GM18498 (cell line): ENCODE measurements at regions not wholly inside any gene's neighbourhood (a gene's known extent, or its start where the extent isn't known, plus 50 kb on each side); places are given as distances from the start of the nearest gene placed in this dataset.
"Not testable (repeated sequence)": the region's sequence is repeated elsewhere in the genome, so short reads cannot be mapped to it uniquely, and the experiment has no call there.

Experiments
- ATAC-seq: cut with Tn5 transposase; IDR thresholded peaks from one replicate; pipeline ENCODE4 v1.9.1; 2021; ENCODE audit warnings: mild to moderate bottlenecking, moderate library complexity; ENCODE audit not compliant: unreplicated experiment

GRCh38 chr1:238950017-238950416, 436.4 kb upstream of the CHRM3 start:
- no peak for ATAC-seq

DNA sequence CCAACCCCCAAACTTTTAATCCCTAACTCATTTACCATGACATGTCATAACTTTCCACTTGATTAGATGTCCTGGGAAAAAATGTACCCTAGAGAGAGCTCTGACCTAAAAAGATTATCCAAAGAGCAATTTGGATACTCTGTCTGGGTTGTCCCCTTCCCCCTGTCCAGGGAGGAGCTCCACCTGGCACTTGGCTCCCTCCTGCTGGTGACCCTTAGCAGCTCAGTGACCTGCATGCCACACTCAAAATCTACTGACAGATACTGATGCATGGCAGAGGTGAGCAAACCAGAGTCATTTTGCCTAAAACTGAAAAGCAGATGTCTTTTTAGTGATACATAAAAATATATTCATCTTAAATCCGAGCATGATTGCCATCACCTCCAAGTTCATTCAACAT, 442.3 kb upstream of the CHRM3 start:
- no peak for ATAC-seq

GRCh38 chr1:238927899-238928298, 458.5 kb upstream of the CHRM3 start:
- ATAC-seq, result no peak

GRCh38 chr1:238916828-238917227, 469.5 kb upstream of the CHRM3 start:
- ATAC-seq, result no peak

GRCh38 chr1:238914346-238914745, 472.0 kb upstream of the CHRM3 start:
- no peak for ATAC-seq

- no peak for ATAC-seq
Measured at GRCh38 chr1:238913210-238913609, 473.2 kb upstream of the CHRM3 start.

DNA sequence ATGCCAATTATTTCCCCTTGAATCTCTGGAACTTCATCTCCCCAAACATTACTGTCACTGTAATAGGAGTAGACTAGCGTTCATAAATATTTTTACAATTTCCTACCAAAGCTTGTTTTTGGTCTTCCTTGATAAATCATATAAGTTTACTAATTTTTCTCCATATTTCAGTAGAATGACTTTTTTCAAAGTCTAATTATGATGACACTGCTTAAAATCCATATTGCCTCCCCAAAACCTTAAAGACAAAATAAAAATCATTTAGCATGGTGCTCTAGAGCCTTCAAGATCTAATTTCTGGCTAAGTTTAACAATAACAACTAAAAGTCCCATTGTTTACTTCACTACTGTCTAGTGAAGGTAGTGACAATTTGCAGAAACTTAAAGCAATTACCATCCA, 474.2 kb upstream of the CHRM3 start:
- ATAC-seq, result no peak

DNA sequence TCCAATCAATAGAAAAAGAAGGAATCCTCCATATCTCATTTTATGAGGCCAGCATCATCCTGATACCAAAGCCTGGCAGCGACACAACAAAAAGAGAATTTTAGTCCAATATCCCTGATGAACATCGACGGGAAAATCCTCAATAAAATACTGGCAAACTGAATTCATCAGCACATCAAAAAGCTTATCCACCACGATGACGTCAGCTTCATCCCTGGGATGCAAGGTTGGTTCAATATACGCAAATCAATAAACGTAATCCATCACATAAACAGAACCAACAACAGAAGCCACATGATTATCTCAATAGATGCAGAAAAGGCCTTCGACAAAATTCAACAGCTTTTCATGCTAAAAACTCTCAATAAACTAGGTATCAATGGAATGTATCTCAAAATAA, 483.6 kb upstream of the CHRM3 start:
- not testable (repeated sequence) for ATAC-seq

- ATAC-seq, result no peak
Measured at GRCh38 chr1:238900334-238900865, 486.0 kb upstream of the CHRM3 start.

GRCh38 chr1:238898856-238899255, 487.5 kb upstream of the CHRM3 start:
- no peak for ATAC-seq

- ATAC-seq, result no peak
Measured at GRCh38 chr1:238895911-238896310, 490.5 kb upstream of the CHRM3 start.

GRCh38 chr1:238892612-238893011, 493.8 kb upstream of the CHRM3 start:
- ATAC-seq, result no peak

GRCh38 chr1:238861342-238862066, 524.9 kb upstream of the CHRM3 start:
- no peak for ATAC-seq

DNA sequence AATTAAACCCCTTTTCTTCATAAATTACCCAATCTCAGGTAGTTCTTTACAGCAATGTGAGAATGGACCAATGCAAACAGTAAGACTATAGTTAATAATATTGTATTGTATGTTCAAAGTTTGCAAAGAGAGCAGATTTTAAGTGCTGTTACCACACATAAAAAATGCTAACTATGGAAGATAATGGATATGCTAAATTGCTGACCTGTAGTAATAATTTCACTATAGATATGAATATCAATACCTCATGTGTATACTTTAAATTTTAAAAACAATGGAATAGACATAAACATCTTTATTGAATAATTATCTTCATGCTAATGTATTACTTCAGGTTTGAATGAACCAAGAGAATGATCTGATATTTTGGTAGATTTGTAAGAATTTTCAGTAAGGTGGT, 552.4 kb upstream of the CHRM3 start:
- ATAC-seq, result no peak

GRCh38 chr1:238832106-238832505, 554.3 kb upstream of the CHRM3 start:
- ATAC-seq, result no peak

DNA sequence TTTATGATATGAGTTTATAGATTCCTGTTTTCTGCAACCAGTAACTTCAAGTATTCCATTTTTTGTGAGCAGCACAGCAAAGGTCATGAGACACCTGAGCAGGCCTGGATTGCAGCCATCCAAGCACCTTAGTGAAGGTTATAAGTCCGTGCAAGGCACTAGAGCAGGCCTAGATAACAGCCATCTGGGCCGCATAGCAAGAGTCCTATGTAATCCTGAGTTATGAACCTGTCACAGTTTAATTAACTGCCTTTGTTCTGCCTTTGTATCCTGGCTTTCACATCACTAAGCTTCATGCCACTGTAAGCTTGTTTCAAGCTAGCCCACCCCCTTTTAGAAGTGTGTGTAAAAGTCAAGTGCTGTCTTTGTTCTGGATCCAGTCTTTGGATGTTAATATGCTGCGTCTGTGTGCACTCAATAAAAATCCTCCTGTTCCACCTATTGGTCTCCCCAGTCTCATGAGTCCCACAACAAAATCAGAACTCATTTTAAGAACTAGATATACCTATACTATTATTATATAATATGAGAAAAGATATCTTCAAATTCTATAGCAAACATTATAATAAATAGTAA, 556.2 kb upstream of the CHRM3 start:
- ATAC-seq, result no peak

GRCh38 chr1:238826891-238827290, 559.5 kb upstream of the CHRM3 start:
- ATAC-seq, result no peak

DNA sequence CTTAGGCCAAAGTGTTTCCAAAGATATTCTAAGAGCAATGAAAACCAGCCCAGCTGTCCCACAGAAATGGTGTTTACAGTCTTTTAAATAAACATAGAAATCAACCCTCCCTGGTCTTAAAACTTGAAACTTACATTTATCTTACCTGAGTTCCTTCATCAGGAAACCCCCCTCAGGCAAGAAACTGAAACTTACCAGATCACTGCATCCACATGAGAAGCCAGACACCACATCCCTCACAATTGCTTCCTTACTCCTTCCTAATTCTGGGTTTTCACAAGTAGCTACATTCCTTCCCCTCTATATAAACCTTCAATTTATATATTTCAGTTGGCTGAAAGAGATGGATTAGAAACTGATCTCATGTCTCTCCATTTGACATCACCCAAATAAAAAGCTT, 563.0 kb upstream of the CHRM3 start:
- ATAC-seq, result no peak

DNA sequence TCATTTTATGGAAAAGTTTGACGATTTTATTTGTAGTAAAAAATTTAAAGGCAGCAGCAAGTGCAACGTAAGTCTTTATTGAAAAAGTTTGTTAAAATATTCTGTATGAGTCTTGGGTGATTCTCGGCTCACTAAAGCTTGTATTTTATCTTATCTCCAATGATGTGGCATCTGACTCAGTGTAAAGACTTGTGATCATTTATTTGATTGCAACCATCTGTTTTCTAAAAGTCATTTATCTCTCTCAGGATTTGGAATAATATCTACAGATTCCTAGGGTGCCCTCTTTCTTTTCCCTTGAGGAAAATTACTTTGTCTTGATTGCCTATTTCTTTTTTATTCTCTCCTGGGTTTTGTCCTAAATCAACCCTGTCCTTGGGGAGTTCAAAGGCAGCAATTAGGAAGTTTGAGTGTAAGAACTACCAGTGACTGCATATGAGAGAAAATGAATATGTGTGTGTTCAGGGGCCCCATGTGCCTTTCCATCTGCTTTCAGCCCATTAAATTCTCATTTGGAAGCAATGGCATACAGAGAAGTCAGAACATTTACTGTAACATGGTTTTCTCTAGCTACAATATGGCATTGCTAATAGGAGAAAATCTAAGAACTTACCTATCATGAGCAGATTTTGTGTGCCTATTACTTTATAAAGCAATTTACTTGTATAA, 575.0 kb upstream of the CHRM3 start:
- no peak for ATAC-seq

GRCh38 chr1:238790882-238791281, 595.5 kb upstream of the CHRM3 start:
- no peak for ATAC-seq

DNA sequence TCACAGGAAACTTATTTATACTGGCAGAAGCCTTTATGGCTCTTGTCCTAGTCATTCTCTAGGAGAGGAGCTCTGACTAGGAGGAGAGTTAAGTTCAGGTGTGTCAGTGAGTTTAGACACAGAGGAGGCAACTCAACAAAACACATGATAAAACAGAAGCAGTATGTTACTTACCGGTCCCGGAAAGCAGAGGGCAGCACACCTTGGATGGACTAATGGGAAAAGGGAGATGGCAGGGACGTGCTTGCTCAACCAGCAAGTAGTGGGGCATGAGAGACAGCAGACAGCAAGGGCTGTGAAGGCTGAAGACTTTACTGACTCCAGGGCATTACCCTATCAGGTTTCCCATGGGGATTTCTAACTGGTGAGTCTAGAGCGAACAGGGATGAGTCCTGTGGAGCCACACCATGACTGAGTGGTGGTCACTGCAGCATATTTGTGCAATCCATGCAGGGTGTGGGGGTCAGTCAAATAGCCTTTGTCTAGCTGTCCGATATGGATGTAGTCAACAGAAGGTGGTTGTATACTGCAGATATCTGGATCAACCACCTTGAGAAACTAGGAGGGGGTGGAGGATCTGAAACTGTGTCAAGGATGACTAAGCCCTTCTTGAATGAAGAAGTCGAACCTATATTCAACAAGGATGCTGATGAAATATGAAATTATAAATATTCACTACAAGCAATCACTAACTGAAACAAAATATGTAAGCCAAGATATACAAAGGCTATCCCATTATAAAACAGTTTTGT, 596.3 kb upstream of the CHRM3 start:
- ATAC-seq, result no peak
